ENCODE measurements at regions not wholly inside any gene's neighbourhood (a gene's known extent, or its start where the extent isn't known, plus 50 kb on each side); places are given as distances from the start of the nearest gene placed in this dataset.

GRCh38 chr2:59726228-59727120, 827.0 kb downstream of the BCL11A start:
- Histone ChIP-seq H3K36me3 (no peaks in the 10 kb centered on the region), H3K27ac (no peak overlapping the region), H3K27me3 (no peaks in the 10 kb centered on the region), H3K4me1 (ENCODE audit: insufficient read depth) (no peaks in the 10 kb centered on the region), H3K9me3 (no peaks in the 10 kb centered on the region), H3K4me3 (no peak overlapping the region)
- intact Hi-C loops (cut with DNase I), result no loop called here
- TF ChIP-seq POLR2A (IDR thresholded peaks at IDR 0.05) (no peak), CTCF (IDR thresholded peaks at IDR 0.05) (no peak)
- WGBS, 3 donors, result 63 to 70% (median 67%) methylated on average over 9 of the region's 9 CpGs
- DNase-seq, result no peak

- WGBS, 3 donors, result 78 to 81% (median 79%) methylated on average over 3 of the region's 3 CpGs
- intact Hi-C loops (cut with DNase I), result no loop called here
- DNase-seq, result no peak
- Histone ChIP-seq H3K4me1 (ENCODE audit: insufficient read depth) (no peaks in the 10 kb centered on the region), H3K9me3 (no peaks in the 10 kb centered on the region), H3K27ac (no peak overlapping the region), H3K36me3 (no peaks in the 10 kb centered on the region), H3K4me3 (no peak overlapping the region), H3K27me3 (no peaks in the 10 kb centered on the region)
- TF ChIP-seq CTCF (IDR thresholded peaks at IDR 0.05), result no peak
- TF ChIP-seq POLR2A (IDR thresholded peaks at IDR 0.05), result no peak
- TF ChIP-seq EP300 (IDR thresholded peaks at IDR 0.05), result no peak
Observed at GRCh38 chr2:59724746-59725145, 828.7 kb downstream of the BCL11A start.

- Histone ChIP-seq H3K9me3 (no peaks in the 10 kb centered on the region), H3K27ac (no peak overlapping the region), H3K27me3 (no peaks in the 10 kb centered on the region), H3K36me3 (no peaks in the 10 kb centered on the region), H3K4me3 (no peak overlapping the region), H3K4me1 (ENCODE audit: insufficient read depth) (no peaks in the 10 kb centered on the region)
- TF ChIP-seq EP300 (IDR thresholded peaks at IDR 0.05), result no peak
- TF ChIP-seq POLR2A (IDR thresholded peaks at IDR 0.05), result no peak
- no peak for TF ChIP-seq CTCF (IDR thresholded peaks at IDR 0.05)
- 87 to 88% (median 87%) methylated on average over 4 of the region's 4 CpGs for WGBS, 3 donors
- no peak for DNase-seq
- intact Hi-C loops (cut with DNase I), result no loop called here
Observed at GRCh38 chr2:59720296-59720866, 833.1 kb downstream of the BCL11A start.

GRCh38 chr2:59713577-59713976, 839.9 kb downstream of the BCL11A start:
- WGBS, 3 donors, result 75 to 78% (median 76%) methylated on average over 3 of the region's 3 CpGs
- Histone ChIP-seq H3K27me3 (no peaks in the 10 kb centered on the region), H3K36me3 (no peaks in the 10 kb centered on the region), H3K27ac (no peak overlapping the region), H3K4me1 (ENCODE audit: insufficient read depth) (no peaks in the 10 kb centered on the region), H3K9me3 (no peaks in the 10 kb centered on the region), H3K4me3 (no peak overlapping the region)
- no peak for DNase-seq
- intact Hi-C loops (cut with DNase I), result no loop called here
- TF ChIP-seq CTCF (IDR thresholded peaks at IDR 0.05) (no peak), EP300 (IDR thresholded peaks at IDR 0.05) (no peak), POLR2A (IDR thresholded peaks at IDR 0.05) (no peak)
